HFF-Myc (cell line): ENCODE measurements at regions not wholly inside any gene's neighbourhood (a gene's known extent, or its start where the extent isn't known, plus 50 kb on each side); places are given as distances from the start of the nearest gene placed in this dataset.

Experiments
- DNase-seq: peaks from one replicate; pipeline ENCODE4 v3.0.0-alpha.2; 2011; ENCODE audit warnings: low read depth; ENCODE audit errors: extremely low read depth
- H3K4me3 ChIP-seq: replicated peaks from 2 replicates; pipeline ENCODE4 v1.5.1; 2011; ENCODE audit warnings: low read depth, mild to moderate bottlenecking, control low read depth, low read length
- CTCF ChIP-seq: IDR thresholded peaks from 2 replicates; pipeline ENCODE4 v1.5.1; 2012; ENCODE audit warnings: mild to moderate bottlenecking, low read depth, low read length, control low read depth; ENCODE audit errors: missing control alignments

GRCh38 chr14:96978525-96979272 lies 181.5 kb downstream of the VRK1 start:
- no peak overlapping the region for H3K4me3 ChIP-seq
- DNase-seq: no peak
- TF ChIP-seq CTCF: no peak

GRCh38 chr14:96979611-96980074 lies 182.5 kb downstream of the VRK1 start:
- no peak for DNase-seq

GRCh38 chr14:96980835-96981234 lies 183.7 kb downstream of the VRK1 start:
- H3K4me3 ChIP-seq: no peak overlapping the region
- no peak for TF ChIP-seq CTCF
- no peak for DNase-seq

More at GRCh38 chr14:96979611-96980074, 182.5 kb downstream of the VRK1 start:
- H3K4me3 ChIP-seq: no peak overlapping the region
- TF ChIP-seq CTCF: no peak

- H3K4me3 ChIP-seq: no peak overlapping the region
- DNase-seq: no peak
- no peak for TF ChIP-seq CTCF
Observed at GRCh38 chr14:96986256-96987085, 189.3 kb downstream of the VRK1 start.

- no peak overlapping the region for H3K4me3 ChIP-seq
- DNase-seq: no peak
- TF ChIP-seq CTCF: no peak
Observed at GRCh38 chr14:96987086-96987474, 189.9 kb downstream of the VRK1 start.

GRCh38 chr14:96987771-96988170 lies 190.6 kb downstream of the VRK1 start:
- DNase-seq: no peak
- H3K4me3 ChIP-seq: no peak overlapping the region
- TF ChIP-seq CTCF: no peak
